ENCODE measurements at regions not wholly inside any gene's neighbourhood (a gene's known extent, or its start where the extent isn't known, plus 50 kb on each side); places are given as distances from the start of the nearest gene placed in this dataset.

GRCh38 chr14:104507443-104507842, 72.1 kb upstream of the C14orf180 start:
- Histone ChIP-seq H3K27ac (no peak overlapping the region), H3K36me3 (no peaks in the 10 kb centered on the region), H3K27me3 (peaks cover 3% of the 10 kb centered on the region), H3K4me1 (no peaks in the 10 kb centered on the region), H3K9me3 (peaks cover 1 to 3% of the 10 kb centered on the region in 2 donors), H3K4me3 (no peak overlapping the region)
- TF ChIP-seq CTCF (IDR thresholded peaks at IDR 0.05) = no peak
- no peak for TF ChIP-seq POLR2AphosphoS5 (IDR thresholded peaks at IDR 0.05)
- no peak for TF ChIP-seq POLR2A (IDR thresholded peaks at IDR 0.05)
- no peak for TF ChIP-seq EP300 (IDR thresholded peaks at IDR 0.05; ENCODE audit: low read depth)
- in situ Hi-C loops (cut with MboI; ENCODE audit: low pct_ligation_motif_present in 1 of 4, low pct_unique_long_range_greater_than_20kb in 1 of 4, low sequenced_read_pairs in 3 of 4) = no loop called here
- DNase-seq = no peak
- WGBS, 2 donors (ENCODE audit: low coverage in 1 of 2) = 71 to 90% methylated on average over 2 to 6 of the region's 6 CpGs
- intact Hi-C loops (cut with DNase I; ENCODE audit: low total_unique reads) = no loop called here

DNA sequence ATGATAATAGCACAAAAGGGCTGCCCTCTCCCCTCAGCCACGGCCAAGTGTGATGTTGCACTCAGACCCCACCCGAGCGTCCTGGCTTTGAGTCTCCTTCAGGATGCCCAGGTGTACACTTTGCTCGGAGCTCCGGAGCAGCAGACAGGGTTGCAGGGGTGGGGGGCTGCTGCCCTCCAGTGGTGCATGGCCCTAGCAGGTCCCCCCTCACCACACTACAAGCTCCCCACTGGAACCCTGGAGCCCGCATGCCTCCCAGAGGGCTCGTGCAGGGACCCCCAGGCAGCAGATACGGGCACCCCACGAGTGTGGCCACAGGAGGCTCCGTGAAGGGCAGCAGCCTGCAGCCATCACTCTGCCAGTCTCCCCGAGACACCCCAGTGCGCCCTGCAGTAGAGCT, 69.9 kb upstream of the C14orf180 start:
- intact Hi-C loops (cut with DNase I; ENCODE audit: low total_unique reads) = no loop called here

DNA sequence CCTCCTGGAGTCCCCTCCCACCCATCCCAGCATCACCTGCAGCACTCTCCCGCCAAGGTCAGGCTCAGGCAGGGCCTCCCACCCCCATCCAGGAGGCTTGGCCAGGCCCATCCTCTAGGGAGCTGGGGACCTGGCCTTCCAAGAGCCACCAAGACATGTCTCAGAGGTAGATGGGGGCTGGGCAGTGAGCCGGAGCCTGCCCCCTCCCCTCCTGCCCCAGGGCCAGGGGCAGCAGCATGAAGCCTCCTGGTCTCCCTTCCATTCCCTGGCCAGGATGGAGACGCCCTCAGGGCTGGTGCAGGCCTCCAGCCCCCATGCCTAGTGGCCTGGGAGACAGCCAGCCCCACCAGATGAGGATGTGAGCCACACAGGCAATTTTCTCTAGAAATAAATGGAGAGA, 69.3 kb upstream of the C14orf180 start:
- H3K4me3 ChIP-seq = no peak overlapping the region

More for the DNA sequence above, 69.9 kb upstream of the C14orf180 start:
- 71% methylated on average over 10 of the region's 12 CpGs; no CpG with 5 or more reads in 1 of the 2 donors for WGBS, 2 donors (ENCODE audit: low coverage in 1 of 2)
- peaks cover 3% of the 10 kb centered on the region for H3K27me3 ChIP-seq
- no peaks in the 10 kb centered on the region for H3K4me1 ChIP-seq
- in situ Hi-C loops (cut with MboI; ENCODE audit: low pct_ligation_motif_present in 1 of 4, low pct_unique_long_range_greater_than_20kb in 1 of 4, low sequenced_read_pairs in 3 of 4) = no loop called here
- no peak overlapping the region for H3K4me3 ChIP-seq
- H3K9me3 ChIP-seq = no peaks in the 10 kb centered on the region
- TF ChIP-seq POLR2A (IDR thresholded peaks at IDR 0.05) (no peak), EP300 (IDR thresholded peaks at IDR 0.05; ENCODE audit: low read depth) (no peak), POLR2AphosphoS5 (IDR thresholded peaks at IDR 0.05) (no peak), CTCF (IDR thresholded peaks at IDR 0.05) (no peak)
- no peak overlapping the region for H3K27ac ChIP-seq
- no peaks in the 10 kb centered on the region for H3K36me3 ChIP-seq
- DNase-seq = no peak

GRCh38 chr14:104510794-104511611, 68.6 kb upstream of the C14orf180 start:
- TF ChIP-seq EP300 (IDR thresholded peaks at IDR 0.05; ENCODE audit: low read depth) (no peak), POLR2AphosphoS5 (IDR thresholded peaks at IDR 0.05) (no peak)
- no peak for DNase-seq
- Histone ChIP-seq H3K4me3 (no peak overlapping the region), H3K27me3 (no peaks in the 10 kb centered on the region), H3K9me3 (no peaks in the 10 kb centered on the region), H3K27ac (no peak overlapping the region), H3K4me1 (no peaks in the 10 kb centered on the region), H3K36me3 (no peaks in the 10 kb centered on the region)
- in situ Hi-C loops (cut with MboI; ENCODE audit: low pct_ligation_motif_present in 1 of 4, low pct_unique_long_range_greater_than_20kb in 1 of 4, low sequenced_read_pairs in 3 of 4) = no loop called here
- intact Hi-C loops (cut with DNase I; ENCODE audit: low total_unique reads) = no loop called here
- 68 to 82% methylated on average over 4 to 32 of the region's 32 CpGs for WGBS, 2 donors (ENCODE audit: low coverage in 1 of 2)

More for the DNA sequence above, 69.3 kb upstream of the C14orf180 start:
- in situ Hi-C loops (cut with MboI; ENCODE audit: low pct_ligation_motif_present in 1 of 4, low pct_unique_long_range_greater_than_20kb in 1 of 4, low sequenced_read_pairs in 3 of 4) (no loop called here), intact Hi-C loops (cut with DNase I; ENCODE audit: low total_unique reads) (no loop called here)
- TF ChIP-seq POLR2AphosphoS5 (IDR thresholded peaks at IDR 0.05) (no peak), CTCF (IDR thresholded peaks at IDR 0.05) (no peak), POLR2A (IDR thresholded peaks at IDR 0.05) (no peak)
- WGBS, 2 donors (ENCODE audit: low coverage in 1 of 2) = 25% methylated on average over 2 of the region's 3 CpGs; no CpG with 5 or more reads in 1 of the 2 donors
- no peak overlapping the region for H3K27ac ChIP-seq
- H3K27me3 ChIP-seq = peaks cover 3% of the 10 kb centered on the region
- H3K4me1 ChIP-seq = no peaks in the 10 kb centered on the region
- H3K36me3 ChIP-seq = no peaks in the 10 kb centered on the region
- no peaks in the 10 kb centered on the region for H3K9me3 ChIP-seq
- DNase-seq = no peak
